ENCODE measurements at regions not wholly inside any gene's neighbourhood (a gene's known extent, or its start where the extent isn't known, plus 50 kb on each side); places are given as distances from the start of the nearest gene placed in this dataset.

DNA sequence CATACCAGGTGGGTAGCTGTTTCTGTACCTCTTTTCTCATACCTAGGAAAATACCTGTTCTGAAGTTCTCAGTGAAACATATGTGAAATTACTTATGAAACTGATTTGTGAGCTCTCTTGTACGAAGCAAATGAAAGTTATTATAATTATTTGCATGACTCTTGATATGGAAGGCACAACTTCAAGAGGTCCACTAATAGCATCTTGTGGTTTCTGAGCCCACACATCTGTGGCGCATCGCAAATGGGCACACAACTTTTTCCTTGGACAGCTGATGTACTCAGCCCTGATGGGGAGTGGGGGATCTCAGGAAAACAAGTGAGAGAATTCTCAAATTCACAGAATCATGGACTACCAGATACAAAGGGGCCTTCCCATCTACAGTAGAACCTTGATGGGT is 432.3 kb downstream of the CD83 start:
- TF ChIP-seq, protein P1, sequence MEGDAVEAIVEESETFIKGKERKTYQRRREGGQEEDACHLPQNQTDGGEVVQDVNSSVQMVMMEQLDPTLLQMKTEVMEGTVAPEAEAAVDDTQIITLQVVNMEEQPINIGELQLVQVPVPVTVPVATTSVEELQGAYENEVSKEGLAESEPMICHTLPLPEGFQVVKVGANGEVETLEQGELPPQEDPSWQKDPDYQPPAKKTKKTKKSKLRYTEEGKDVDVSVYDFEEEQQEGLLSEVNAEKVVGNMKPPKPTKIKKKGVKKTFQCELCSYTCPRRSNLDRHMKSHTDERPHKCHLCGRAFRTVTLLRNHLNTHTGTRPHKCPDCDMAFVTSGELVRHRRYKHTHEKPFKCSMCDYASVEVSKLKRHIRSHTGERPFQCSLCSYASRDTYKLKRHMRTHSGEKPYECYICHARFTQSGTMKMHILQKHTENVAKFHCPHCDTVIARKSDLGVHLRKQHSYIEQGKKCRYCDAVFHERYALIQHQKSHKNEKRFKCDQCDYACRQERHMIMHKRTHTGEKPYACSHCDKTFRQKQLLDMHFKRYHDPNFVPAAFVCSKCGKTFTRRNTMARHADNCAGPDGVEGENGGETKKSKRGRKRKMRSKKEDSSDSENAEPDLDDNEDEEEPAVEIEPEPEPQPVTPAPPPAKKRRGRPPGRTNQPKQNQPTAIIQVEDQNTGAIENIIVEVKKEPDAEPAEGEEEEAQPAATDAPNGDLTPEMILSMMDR (IDR thresholded peaks at IDR 0.05) = no peak
- TF ChIP-seq POLR2AphosphoS5 (IDR thresholded peaks at IDR 0.05; ENCODE audit: low read depth, low read length) = no peak
- TF ChIP-seq, protein P2, sequence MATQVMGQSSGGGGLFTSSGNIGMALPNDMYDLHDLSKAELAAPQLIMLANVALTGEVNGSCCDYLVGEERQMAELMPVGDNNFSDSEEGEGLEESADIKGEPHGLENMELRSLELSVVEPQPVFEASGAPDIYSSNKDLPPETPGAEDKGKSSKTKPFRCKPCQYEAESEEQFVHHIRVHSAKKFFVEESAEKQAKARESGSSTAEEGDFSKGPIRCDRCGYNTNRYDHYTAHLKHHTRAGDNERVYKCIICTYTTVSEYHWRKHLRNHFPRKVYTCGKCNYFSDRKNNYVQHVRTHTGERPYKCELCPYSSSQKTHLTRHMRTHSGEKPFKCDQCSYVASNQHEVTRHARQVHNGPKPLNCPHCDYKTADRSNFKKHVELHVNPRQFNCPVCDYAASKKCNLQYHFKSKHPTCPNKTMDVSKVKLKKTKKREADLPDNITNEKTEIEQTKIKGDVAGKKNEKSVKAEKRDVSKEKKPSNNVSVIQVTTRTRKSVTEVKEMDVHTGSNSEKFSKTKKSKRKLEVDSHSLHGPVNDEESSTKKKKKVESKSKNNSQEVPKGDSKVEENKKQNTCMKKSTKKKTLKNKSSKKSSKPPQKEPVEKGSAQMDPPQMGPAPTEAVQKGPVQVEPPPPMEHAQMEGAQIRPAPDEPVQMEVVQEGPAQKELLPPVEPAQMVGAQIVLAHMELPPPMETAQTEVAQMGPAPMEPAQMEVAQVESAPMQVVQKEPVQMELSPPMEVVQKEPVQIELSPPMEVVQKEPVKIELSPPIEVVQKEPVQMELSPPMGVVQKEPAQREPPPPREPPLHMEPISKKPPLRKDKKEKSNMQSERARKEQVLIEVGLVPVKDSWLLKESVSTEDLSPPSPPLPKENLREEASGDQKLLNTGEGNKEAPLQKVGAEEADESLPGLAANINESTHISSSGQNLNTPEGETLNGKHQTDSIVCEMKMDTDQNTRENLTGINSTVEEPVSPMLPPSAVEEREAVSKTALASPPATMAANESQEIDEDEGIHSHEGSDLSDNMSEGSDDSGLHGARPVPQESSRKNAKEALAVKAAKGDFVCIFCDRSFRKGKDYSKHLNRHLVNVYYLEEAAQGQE (IDR thresholded peaks at IDR 0.05; ENCODE audit: insufficient read depth in 1 of 2, low read depth in 2 of 2, low read length in 1 of 2) = no peak
